Kasumi-1 (cell line): ENCODE measurements at regions not wholly inside any gene's neighbourhood (a gene's known extent, or its start where the extent isn't known, plus 50 kb on each side); places are given as distances from the start of the nearest gene placed in this dataset.
"Not testable (repeated sequence)": the region's sequence is repeated elsewhere in the genome, so short reads cannot be mapped to it uniquely, and the experiment has no call there.

Source experiments
- DNase-seq, 2 experiments: peaks; one replicate each; lab custom pipeline; 2025; lab: John Stamatoyannopoulos, UW

GRCh38 chr1:170377440-170377839 is 154.5 kb upstream of the GORAB start:
- DNase-seq = no peak

GRCh38 chr1:170377896-170378634 is 153.9 kb upstream of the GORAB start:
- peak; percentile 9 to 24 for DNase-seq

- DNase-seq = no peak
These were observed 146.2 kb upstream of the GORAB start for GRCh38 chr1:170385750-170386149.

GRCh38 chr1:170388489-170388888 is 143.5 kb upstream of the GORAB start:
- DNase-seq = peak in 1 of 2 experiments; percentile 5

GRCh38 chr1:170395149-170395548 is 136.8 kb upstream of the GORAB start:
- DNase-seq = no peak

- no peak for DNase-seq
These were observed 134.9 kb upstream of the GORAB start for GRCh38 chr1:170397061-170397460.

GRCh38 chr1:170402476-170403311 is 129.3 kb upstream of the GORAB start:
- DNase-seq = no peak

- no peak for DNase-seq
These were observed 124.8 kb upstream of the GORAB start for GRCh38 chr1:170407138-170407537.

GRCh38 chr1:170407581-170407980 is 124.4 kb upstream of the GORAB start:
- no peak for DNase-seq

GRCh38 chr1:170410401-170411166 is 121.4 kb upstream of the GORAB start:
- no peak for DNase-seq

GRCh38 chr1:170414989-170415709 is 116.8 kb upstream of the GORAB start:
- peak; percentile 2 to 11 for DNase-seq

GRCh38 chr1:170415710-170416372 is 116.1 kb upstream of the GORAB start:
- DNase-seq = no peak

- no peak for DNase-seq
These were observed 107.6 kb upstream of the GORAB start for GRCh38 chr1:170424346-170424745.

- no peak for DNase-seq
These were observed 105.4 kb upstream of the GORAB start for GRCh38 chr1:170426596-170426995.

GRCh38 chr1:170427002-170427401 is 105.0 kb upstream of the GORAB start:
- DNase-seq = not testable (repeated sequence)

GRCh38 chr1:170436928-170437327 is 95.0 kb upstream of the GORAB start:
- DNase-seq = no peak

- DNase-seq = no peak
These were observed 86.9 kb upstream of the GORAB start for GRCh38 chr1:170445096-170445495.

GRCh38 chr1:170448661-170449158 is 83.3 kb upstream of the GORAB start:
- DNase-seq = no peak

GRCh38 chr1:170457325-170458050 is 74.5 kb upstream of the GORAB start:
- not testable (repeated sequence) for DNase-seq

- no peak for DNase-seq
These were observed 72.0 kb upstream of the GORAB start for GRCh38 chr1:170460001-170460400.
